HG03108 (cell line): ENCODE measurements at regions not wholly inside any gene's neighbourhood (a gene's known extent, or its start where the extent isn't known, plus 50 kb on each side); places are given as distances from the start of the nearest gene placed in this dataset.

Source experiments
- ATAC-seq: cut with Tn5 transposase; IDR thresholded peaks from one replicate; pipeline ENCODE4 v1.9.1; 2021; ENCODE audit warnings: moderate library complexity; ENCODE audit not compliant: unreplicated experiment

GRCh38 chr6:26305641-26305969 lies 59.4 kb upstream of the BTN3A2 start:
- no peak for ATAC-seq

GRCh38 chr6:26306232-26306631 lies 58.8 kb upstream of the BTN3A2 start:
- no peak for ATAC-seq

- ATAC-seq, result no peak
Measured at GRCh38 chr6:26307850-26308249, 57.1 kb upstream of the BTN3A2 start.

- ATAC-seq, result peak; percentile 39
Measured at GRCh38 chr6:26309731-26310142, 55.3 kb upstream of the BTN3A2 start.

GRCh38 chr6:26311012-26311384 lies 54.0 kb upstream of the BTN3A2 start:
- ATAC-seq, result no peak

GRCh38 chr6:26311385-26312095 lies 53.5 kb upstream of the BTN3A2 start:
- ATAC-seq, result peak; percentile 32

- no peak for ATAC-seq
Measured at GRCh38 chr6:26312096-26312463, 52.9 kb upstream of the BTN3A2 start.

- peak; percentile 28 for ATAC-seq
Measured at GRCh38 chr6:26312501-26313397, 52.2 kb upstream of the BTN3A2 start.
